VCaP (cell line): ENCODE measurements at regions not wholly inside any gene's neighbourhood (a gene's known extent, or its start where the extent isn't known, plus 50 kb on each side); places are given as distances from the start of the nearest gene placed in this dataset.
"Not testable (repeated sequence)": the region's sequence is repeated elsewhere in the genome, so short reads cannot be mapped to it uniquely, and the experiment has no call there.

Experiments used
- H3K27ac ChIP-seq: fragments of 450-650 bp; 2 replicates; pipeline ENCODE4 v1.5.1; 2017
- TF ChIP-seq, protein P1 (sequence below): fragments of 450-650 bp; conservative IDR thresholded peaks from 2 replicates; pipeline ENCODE4 v1.5.1; 2017; ENCODE audit warnings: mild to moderate bottlenecking, moderate library complexity

DNA sequence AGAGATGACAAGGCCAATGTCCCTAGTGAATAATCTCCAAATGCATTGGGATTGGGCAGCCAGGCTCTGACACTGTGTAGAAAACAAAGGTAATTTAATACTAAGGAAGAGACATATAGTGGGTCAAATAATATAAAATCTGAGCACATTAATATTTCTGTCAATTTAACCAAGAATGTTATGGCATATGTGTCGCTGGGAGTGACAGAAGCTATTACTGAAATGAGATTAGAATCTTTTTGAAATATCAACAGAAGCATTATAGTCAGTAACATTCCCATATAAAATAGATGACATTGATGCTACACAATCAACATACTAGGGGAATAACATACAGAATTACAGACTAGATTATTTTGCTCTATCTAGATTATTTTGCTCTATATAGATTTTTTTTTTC is 114.0 kb downstream of the BLID start:
- TF ChIP-seq, protein P1, sequence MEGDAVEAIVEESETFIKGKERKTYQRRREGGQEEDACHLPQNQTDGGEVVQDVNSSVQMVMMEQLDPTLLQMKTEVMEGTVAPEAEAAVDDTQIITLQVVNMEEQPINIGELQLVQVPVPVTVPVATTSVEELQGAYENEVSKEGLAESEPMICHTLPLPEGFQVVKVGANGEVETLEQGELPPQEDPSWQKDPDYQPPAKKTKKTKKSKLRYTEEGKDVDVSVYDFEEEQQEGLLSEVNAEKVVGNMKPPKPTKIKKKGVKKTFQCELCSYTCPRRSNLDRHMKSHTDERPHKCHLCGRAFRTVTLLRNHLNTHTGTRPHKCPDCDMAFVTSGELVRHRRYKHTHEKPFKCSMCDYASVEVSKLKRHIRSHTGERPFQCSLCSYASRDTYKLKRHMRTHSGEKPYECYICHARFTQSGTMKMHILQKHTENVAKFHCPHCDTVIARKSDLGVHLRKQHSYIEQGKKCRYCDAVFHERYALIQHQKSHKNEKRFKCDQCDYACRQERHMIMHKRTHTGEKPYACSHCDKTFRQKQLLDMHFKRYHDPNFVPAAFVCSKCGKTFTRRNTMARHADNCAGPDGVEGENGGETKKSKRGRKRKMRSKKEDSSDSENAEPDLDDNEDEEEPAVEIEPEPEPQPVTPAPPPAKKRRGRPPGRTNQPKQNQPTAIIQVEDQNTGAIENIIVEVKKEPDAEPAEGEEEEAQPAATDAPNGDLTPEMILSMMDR = no peak
- no peak overlapping the region for H3K27ac ChIP-seq

DNA sequence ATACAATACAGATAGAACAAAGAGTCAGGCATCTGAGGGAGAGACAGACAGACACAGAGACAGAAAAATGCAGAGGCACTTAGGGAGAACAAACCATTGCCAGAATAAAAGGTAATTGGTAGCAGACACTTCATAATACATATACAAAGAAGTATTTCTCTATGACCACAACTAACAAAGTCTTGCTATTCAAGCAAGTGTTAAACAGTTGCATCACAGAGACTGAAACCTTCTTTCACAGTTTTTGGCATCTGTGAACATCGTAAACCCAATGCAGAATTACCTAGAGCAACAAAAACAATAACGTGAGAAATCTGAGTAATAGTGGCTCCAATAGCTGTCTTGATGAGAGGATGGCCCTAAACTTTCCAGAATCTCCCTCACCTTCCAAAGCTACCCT is 116.4 kb downstream of the BLID start:
- TF ChIP-seq, protein P1 = no peak
- H3K27ac ChIP-seq = no peak overlapping the region

DNA sequence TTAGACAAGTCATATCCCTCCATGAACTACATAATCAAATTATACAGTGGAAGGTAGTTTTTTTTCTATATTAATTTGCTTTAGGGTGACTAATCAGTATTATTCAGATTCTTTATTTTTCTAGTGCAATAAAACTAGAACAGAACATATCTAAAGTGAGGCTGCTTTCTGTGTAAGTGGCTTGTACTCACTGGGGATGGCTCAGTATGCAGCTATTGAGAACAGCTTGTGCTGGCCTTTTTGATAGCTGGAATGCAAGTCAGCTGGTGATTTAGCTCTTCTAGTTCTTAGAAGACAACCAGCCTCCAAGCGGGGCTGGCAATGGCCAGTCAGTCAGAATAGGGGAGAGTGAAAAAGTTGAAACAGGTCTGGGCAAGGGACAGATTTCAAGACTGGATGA is 119.4 kb downstream of the BLID start:
- TF ChIP-seq, protein P1 = no peak
- no peak overlapping the region for H3K27ac ChIP-seq

DNA sequence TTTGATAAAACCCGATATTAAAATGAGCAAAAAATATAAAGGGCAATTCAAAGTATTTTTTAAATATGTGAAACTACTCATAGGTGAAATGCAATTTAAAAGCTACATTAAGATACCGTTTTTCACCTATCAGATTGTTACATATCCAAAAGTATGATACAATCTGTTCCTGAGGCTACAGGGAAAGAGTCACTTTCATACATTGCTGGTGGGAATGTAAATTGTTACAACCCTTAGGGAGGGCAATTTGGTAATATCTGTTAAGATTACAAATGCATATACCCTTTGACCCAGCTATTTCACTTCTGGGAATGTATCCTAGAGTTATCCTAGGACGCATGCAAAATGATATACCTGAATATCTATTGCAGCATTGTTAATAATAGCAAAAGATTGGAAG is 132.1 kb downstream of the BLID start:
- TF ChIP-seq, protein P1 = no peak
- H3K27ac ChIP-seq = no peak overlapping the region

DNA sequence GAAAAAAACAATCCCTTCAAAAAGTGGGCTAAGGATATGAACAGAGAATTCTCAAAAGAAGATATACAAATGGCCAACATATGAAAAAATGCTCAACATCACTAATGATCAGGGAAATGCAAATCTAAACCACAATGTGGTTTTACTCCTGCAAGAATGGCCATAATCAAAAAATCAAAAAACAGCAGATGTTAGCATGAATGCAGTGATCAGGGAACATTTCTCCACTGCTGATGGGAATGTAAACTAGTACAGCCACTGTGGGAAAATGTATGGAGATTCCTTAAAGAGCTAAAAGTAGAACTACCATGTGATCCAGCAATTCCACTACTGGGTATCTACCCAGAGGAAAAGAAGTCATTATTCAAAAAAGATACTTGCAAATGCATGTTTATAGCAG is 138.1 kb downstream of the BLID start:
- not testable (repeated sequence) for H3K27ac ChIP-seq

DNA sequence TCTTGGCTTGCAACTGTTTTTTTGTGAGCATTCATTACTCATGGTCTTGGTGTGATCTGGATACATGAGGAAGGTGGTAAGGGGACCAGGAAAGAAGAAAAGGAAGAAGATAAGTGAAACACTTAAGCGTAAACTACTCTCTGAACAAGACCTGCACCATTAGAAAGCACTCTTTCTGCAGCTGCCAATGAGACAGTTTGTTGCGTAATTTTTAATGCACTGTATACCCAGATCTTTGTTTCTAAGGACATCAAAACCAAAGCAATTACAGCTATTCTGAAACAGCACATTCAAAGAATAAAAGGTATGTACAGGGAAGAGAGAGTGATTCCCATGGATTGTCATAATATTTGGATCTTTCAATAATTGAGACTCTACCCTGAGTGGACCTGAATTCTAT is 147.4 kb downstream of the BLID start:
- H3K27ac ChIP-seq = no peak overlapping the region
- TF ChIP-seq, protein P1 = no peak

DNA sequence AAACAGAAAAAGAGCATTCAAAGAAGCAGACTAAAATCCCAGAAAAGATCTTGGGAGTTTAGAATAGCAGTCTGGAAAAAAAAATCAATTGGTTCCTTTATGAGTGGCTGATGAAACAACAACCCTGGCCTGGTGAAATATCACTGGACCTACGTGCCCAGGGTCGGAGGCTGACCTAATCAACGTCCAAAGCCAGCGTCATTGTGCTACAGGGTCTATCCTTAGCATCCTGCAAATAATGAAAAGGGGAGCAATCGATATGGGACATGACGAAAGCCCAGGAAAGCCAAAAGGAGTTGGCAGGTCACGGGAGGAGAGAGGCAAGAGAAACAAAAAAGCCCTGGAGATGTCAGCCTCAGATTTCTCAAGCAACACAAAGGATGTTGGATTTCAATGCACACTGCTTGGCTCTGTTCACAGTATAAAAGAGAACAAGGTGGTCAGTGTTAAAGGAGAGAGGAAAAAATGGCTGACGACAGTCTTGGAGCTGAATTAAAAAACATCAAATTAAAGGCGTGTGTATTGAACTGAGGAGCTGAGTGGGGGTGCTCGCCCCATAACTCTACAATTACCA is 148.8 kb downstream of the BLID start:
- no peak overlapping the region for H3K27ac ChIP-seq
- TF ChIP-seq, protein P1 = no peak

DNA sequence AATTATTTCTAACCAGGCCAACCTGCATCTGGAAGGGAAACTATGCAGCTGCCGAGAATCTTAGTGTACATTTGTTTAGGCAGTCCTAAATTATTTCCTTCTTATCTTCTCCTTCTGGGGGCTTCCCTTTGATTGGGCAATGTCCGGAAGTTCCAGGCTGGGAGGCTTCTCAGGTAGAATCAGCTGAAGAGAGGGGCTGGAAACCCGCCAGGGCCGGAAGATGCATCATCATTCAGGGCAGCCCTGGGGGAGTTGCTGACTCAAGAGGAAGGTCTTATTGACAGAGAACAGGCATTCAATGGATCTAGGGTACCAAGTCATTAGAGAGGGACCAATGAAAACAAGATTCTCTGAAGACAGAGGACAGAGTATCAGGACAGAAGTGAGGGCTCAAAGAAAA is 150.7 kb downstream of the BLID start:
- TF ChIP-seq, protein P1 = no peak
- H3K27ac ChIP-seq = no peak overlapping the region
